Colonic mucosa (tissue), 4 donors: ENCODE measurements at regions not wholly inside any gene's neighbourhood (a gene's known extent, or its start where the extent isn't known, plus 50 kb on each side); places are given as distances from the start of the nearest gene placed in this dataset.

Experiments
- DNase-seq: peaks from one replicate; pipeline ENCODE4 v3.0.0-alpha.2; 2020
- H3K27ac ChIP-seq: fragments of 200-600 bp; one replicate; pipeline ENCODE4 v1.8.0; 2021
- H3K27me3 ChIP-seq: fragments of 200-600 bp; one replicate; pipeline ENCODE4 v1.8.0; 2021
- H3K36me3 ChIP-seq: fragments of 200-600 bp; one replicate; pipeline ENCODE4 v1.8.0; 2021
- H3K4me1 ChIP-seq: fragments of 200-600 bp; one replicate; pipeline ENCODE4 v1.8.0; 2021; ENCODE audit warnings: mild to moderate bottlenecking
- H3K4me3 ChIP-seq: fragments of 200-600 bp; one replicate; pipeline ENCODE4 v1.8.0; 2021
- H3K9ac ChIP-seq, 2 donors: one replicate each; pipeline ENCODE4 v1.7.0; 2013; ENCODE audit warnings: control low read depth in 2 of 2, low read depth in 2 of 2, low read length in 2 of 2
- H3K9me3 ChIP-seq: fragments of 200-600 bp; one replicate; pipeline ENCODE4 v1.8.0; 2021
- CTCF ChIP-seq: fragments of 200-600 bp; IDR thresholded peaks from one replicate; pipeline ENCODE4 v1.8.0; 2022; ENCODE audit warnings: antibody characterized with exemption, mild to moderate bottlenecking
- intact Hi-C: fragments of 100-400 bp; cut with DNase I; formaldehyde crosslinking; loops from one replicate; pipeline ENCODE4 v1.14.1; 2022
- donor health status: healthy.
- donor health status: DM: no; HTN: no; CAD: no.
- donor health status: DM: no; HTN: no; CAD: no.

- Histone ChIP-seq H3K4me3 (no peak overlapping the region), H3K27ac (no peak overlapping the region), H3K4me1 (no peaks in the 10 kb centered on the region), H3K36me3 (no peaks in the 10 kb centered on the region), H3K9ac (no peak overlapping the region), H3K27me3 (no peaks in the 10 kb centered on the region), H3K9me3 (no peaks in the 10 kb centered on the region)
- intact Hi-C loops = loop anchor here (5.0 kb wide), 2 partner anchors 151 to 264 kb away; no protein-coding TSS in a partner anchor
- no peak for DNase-seq
- TF ChIP-seq CTCF = no peak
Observed at GRCh38 chr7:155191137-155191536, 106.5 kb upstream of the INSIG1 start.

GRCh38 chr7:155191901-155192478 lies 105.7 kb upstream of the INSIG1 start:
- intact Hi-C loops = loop anchor here (5.0 kb wide), 2 partner anchors 150 to 265 kb away; no protein-coding TSS in a partner anchor
- Histone ChIP-seq H3K27ac (no peak overlapping the region), H3K9ac (no peak overlapping the region), H3K27me3 (no peaks in the 10 kb centered on the region), H3K4me1 (no peaks in the 10 kb centered on the region), H3K36me3 (no peaks in the 10 kb centered on the region), H3K4me3 (no peak overlapping the region), H3K9me3 (no peaks in the 10 kb centered on the region)
- DNase-seq = no peak
- TF ChIP-seq CTCF = no peak

GRCh38 chr7:155192961-155193640 lies 104.6 kb upstream of the INSIG1 start:
- intact Hi-C loops = loop anchor here (5.0 kb wide), 2 partner anchors 149 to 266 kb away; no protein-coding TSS in a partner anchor
- H3K36me3 ChIP-seq = no peaks in the 10 kb centered on the region
- no peak overlapping the region for H3K27ac ChIP-seq
- H3K9me3 ChIP-seq = no peaks in the 10 kb centered on the region
- no peak overlapping the region for H3K4me3 ChIP-seq
- no peaks in the 10 kb centered on the region for H3K27me3 ChIP-seq
- no peak for DNase-seq
- H3K9ac ChIP-seq = no peak overlapping the region
- H3K4me1 ChIP-seq = no peaks in the 10 kb centered on the region
- no peak for TF ChIP-seq CTCF

GRCh38 chr7:155193716-155194115 lies 104.0 kb upstream of the INSIG1 start:
- TF ChIP-seq CTCF = no peak
- Histone ChIP-seq H3K9me3 (no peaks in the 10 kb centered on the region), H3K36me3 (no peaks in the 10 kb centered on the region), H3K4me3 (no peak overlapping the region), H3K4me1 (no peaks in the 10 kb centered on the region), H3K27ac (no peak overlapping the region), H3K27me3 (no peaks in the 10 kb centered on the region), H3K9ac (no peak overlapping the region)
- no peak for DNase-seq
- intact Hi-C loops = loop anchor here (5.0 kb wide), 2 partner anchors 149 to 266 kb away; no protein-coding TSS in a partner anchor

GRCh38 chr7:155194382-155195140 lies 103.1 kb upstream of the INSIG1 start:
- Histone ChIP-seq H3K27ac (no peak overlapping the region), H3K36me3 (no peaks in the 10 kb centered on the region), H3K9ac (no peak overlapping the region), H3K4me1 (no peaks in the 10 kb centered on the region), H3K4me3 (no peak overlapping the region), H3K9me3 (no peaks in the 10 kb centered on the region), H3K27me3 (no peaks in the 10 kb centered on the region)
- intact Hi-C loops = loop anchor here (5.0 kb wide), 2 partner anchors 148 to 267 kb away; no protein-coding TSS in a partner anchor
- no peak for TF ChIP-seq CTCF
- DNase-seq = no peak
